CD4-positive, alpha-beta T cell treated with Interleukin-15 for 1 hour (primary cell): ENCODE measurements at regions not wholly inside any gene's neighbourhood (a gene's known extent, or its start where the extent isn't known, plus 50 kb on each side); places are given as distances from the start of the nearest gene placed in this dataset.
"Not testable (repeated sequence)": the region's sequence is repeated elsewhere in the genome, so short reads cannot be mapped to it uniquely, and the experiment has no call there.

Source experiments
- DNase-seq: peaks from one replicate; pipeline ENCODE4 v3.0.0-alpha.2; 2020

- DNase-seq = no peak
Observed at GRCh38 chr6:37580176-37580955, 80.7 kb upstream of the CCDC167 start.

GRCh38 chr6:37579444-37580067 lies 79.9 kb upstream of the CCDC167 start:
- DNase-seq = no peak

DNA sequence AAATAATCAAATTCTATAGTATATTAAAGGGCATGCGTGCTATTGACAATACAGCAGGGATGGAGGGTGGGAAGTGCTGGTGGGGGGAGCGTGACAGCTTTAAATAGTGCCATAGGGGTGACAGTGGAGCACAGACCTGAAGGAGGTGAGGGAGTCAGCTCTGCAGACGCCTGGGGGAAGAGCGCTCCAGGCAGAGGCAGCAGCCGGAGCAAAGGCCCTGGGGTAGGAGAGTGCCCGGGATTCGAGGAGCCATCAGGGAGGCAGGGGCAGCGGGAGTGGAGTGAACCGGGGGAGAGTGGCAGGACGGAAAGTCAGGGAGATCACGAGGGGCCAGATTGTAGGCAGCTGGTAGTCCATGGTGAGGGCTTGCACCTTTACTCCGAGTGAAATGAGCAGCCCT lies 78.4 kb upstream of the CCDC167 start:
- no peak for DNase-seq

DNA sequence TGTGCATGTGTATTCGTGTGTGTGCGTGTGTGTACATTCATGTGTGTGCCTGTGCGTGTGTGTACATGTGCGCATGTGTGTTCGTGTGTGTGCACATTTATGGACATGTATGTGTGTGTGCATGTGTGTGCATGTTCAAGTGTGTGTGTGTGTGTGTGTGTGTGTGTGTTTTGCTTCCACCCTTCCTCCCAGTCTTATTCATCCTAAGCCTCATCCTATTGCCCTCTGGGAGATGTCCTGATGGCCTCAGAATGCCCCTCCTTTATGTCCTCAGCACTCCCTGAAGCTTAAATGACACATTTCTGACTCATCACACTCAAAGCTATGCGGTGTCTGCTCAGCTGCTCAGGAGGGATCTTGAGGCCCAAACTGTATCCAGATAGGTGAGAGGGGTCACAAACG lies 76.6 kb upstream of the CCDC167 start:
- no peak for DNase-seq

GRCh38 chr6:37575221-37575620 lies 75.5 kb upstream of the CCDC167 start:
- no peak for DNase-seq

DNA sequence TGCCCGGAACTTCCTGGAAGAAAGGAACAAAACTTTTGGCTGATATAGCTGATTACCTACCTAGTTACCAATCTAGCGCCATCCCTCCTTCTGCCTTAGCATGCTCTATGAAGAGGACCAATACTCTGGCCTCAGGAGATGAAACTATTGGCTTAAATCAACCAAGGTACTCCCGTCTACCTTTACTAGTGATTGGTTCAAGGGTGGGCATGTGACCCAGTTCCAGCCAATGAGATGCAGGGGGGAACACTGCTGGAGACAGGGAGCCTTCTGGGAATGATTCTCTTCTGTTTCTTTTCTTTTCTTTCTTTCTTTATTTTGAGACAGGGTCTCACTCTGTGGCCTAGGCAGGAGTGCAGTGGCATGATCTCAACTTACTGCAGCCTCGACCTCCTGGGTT lies 72.6 kb upstream of the CCDC167 start:
- no peak for DNase-seq

DNA sequence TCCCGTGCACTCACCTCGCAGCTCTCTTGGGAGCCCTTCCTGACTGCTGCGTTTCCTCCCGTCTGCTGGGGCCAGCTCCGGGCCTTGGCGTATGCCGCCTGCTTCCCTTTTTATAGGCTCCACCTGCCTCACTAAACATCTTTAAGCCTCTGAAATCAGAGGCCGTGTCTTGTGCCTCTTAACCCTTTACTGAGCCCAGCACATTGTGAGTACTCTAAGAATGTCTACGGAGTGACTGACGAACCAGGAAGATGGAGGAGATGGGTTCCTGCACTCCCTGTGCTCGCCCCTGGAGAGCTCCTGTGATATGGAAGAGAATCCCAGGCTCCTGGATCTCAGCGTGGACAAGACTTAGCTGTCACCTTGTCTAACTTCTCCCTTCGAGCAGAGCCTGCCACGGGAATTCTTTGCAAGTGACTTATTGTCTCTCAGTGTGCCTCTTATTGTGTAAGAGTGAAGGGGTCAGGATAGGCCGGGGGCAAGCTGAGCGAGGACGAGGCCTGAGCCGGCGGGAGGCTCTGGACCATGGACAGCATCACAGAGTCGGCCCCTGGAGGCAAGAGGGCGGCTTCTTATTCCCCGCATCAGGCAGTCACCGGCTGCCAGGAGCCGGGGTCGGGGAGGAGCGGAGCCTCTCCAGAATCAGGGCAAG lies 70.9 kb upstream of the CCDC167 start:
- no peak for DNase-seq

GRCh38 chr6:37569743-37570481 lies 70.2 kb upstream of the CCDC167 start:
- DNase-seq = no peak

GRCh38 chr6:37569317-37569716 lies 69.6 kb upstream of the CCDC167 start:
- DNase-seq = no peak

GRCh38 chr6:37566950-37567349 lies 67.3 kb upstream of the CCDC167 start:
- DNase-seq = no peak

GRCh38 chr6:37566111-37566949 lies 66.6 kb upstream of the CCDC167 start:
- DNase-seq = peak; percentile 67

GRCh38 chr6:37565267-37566110 lies 65.8 kb upstream of the CCDC167 start:
- no peak for DNase-seq

DNA sequence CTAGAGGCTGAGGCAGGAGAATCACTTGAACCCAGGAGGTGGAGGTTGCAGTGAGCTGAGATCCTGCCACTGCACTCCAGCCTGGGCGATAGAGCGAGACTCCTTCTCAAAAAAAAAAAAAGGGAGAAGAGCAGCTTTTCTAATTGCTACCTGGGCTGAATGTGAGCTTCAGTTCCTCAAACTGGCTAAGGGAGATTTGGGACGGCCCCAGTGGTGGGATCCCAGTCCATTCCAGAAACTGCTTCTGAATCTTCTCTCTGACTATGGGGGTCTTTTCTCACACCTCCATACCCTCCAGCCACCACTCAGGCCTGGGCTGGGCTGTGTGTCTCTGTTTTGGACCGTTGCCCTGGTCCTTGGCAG lies 63.2 kb upstream of the CCDC167 start:
- DNase-seq = not testable (repeated sequence)

DNA sequence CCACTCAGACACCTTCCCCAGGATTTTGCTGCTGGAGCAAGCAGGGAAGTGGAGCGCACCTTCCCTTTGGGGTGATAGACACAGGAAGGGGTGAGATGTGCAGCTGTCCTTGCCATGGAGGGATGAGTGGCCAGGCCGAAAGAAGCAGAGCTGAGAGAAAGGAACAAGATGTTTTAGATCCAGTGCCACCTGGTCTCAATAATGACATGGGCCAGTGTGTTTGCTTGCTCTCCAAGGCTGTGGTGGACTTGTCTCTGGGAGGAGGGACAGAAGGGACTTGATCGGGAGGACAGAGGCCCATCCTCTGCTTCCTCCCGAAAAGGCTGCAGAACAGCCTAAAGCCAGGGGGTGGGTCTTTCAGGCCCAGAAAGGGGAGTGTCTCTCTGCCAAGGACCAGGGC lies 61.7 kb upstream of the CCDC167 start:
- no peak for DNase-seq

DNA sequence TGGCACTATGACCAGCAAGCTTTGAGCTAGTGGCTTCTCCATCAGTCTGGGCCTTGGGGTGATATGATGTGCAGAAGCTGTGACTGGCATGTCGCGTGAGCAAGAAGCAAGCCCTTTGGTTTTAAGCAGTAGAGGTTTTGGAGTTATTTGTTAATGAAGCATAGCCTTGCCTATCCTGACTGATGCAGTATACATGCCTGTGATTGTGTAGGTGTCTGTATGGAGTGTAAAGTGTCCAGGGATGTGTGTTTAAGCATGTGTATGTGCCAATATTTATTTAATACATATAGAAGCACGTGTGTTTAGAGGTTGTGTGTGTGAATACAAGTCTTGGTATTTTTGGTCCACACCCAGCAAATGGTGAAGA lies 61.0 kb upstream of the CCDC167 start:
- no peak for DNase-seq

GRCh38 chr6:37559501-37559900 lies 59.8 kb upstream of the CCDC167 start:
- DNase-seq = no peak

DNA sequence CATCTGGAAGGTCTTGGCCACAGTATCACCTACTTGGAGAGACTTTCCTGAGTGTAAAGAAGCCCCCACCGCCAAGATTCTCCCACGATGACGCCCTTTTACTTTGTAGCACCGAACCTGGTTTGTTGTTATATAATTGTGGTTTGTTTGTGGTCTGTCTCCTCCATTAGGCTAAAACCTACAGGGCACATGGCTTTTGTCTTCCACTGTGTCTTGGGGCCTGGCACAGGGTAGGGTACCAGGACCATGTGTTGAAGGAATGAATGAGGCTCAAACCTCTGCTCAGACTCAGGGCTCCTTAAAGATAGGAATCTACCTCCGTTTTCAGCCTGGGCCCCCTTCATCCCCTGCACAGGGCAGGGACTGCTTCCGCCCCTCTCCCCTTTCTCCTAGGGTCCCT lies 59.4 kb upstream of the CCDC167 start:
- DNase-seq = no peak

DNA sequence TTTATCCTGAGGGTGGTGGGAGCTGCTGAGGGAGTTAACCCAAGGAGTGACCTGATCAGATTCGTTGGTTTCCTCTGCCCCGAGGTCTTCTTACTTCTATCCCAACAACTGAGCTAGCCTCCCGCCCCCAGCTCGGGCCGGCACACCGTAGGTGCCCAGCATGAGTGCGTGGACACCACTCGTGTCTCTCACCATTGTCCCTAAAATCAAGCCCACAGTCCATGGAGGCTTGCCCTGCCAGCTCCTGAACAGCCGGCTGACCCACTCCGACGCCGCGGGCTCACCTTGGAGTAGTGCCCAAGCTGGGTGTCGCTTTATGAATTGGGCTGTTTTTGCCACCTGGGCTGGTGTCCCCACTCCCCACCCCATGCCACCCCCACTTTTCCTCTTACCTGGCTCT lies 59.0 kb upstream of the CCDC167 start:
- no peak for DNase-seq

- no peak for DNase-seq
Observed at GRCh38 chr6:37558168-37558567, 58.5 kb upstream of the CCDC167 start.

GRCh38 chr6:37557645-37558114 lies 58.0 kb upstream of the CCDC167 start:
- DNase-seq = no peak

- DNase-seq = no peak
Observed at GRCh38 chr6:37556881-37557644, 57.4 kb upstream of the CCDC167 start.
